Mesodermal cell (in vitro differentiated cells): ENCODE measurements at regions not wholly inside any gene's neighbourhood (a gene's known extent, or its start where the extent isn't known, plus 50 kb on each side); places are given as distances from the start of the nearest gene placed in this dataset.

ENCODE experiments used
- H3K27ac ChIP-seq: 2 replicates; pipeline ENCODE4 v1.7.0; 2013; ENCODE audit warnings: mild to moderate bottlenecking, low read depth, low read length, moderate library complexity; ENCODE audit not compliant: severe bottlenecking
- H3K36me3 ChIP-seq: 2 replicates; pipeline ENCODE4 v1.7.1; 2013; ENCODE audit warnings: mild to moderate bottlenecking, low read length, moderate library complexity; ENCODE audit not compliant: control insufficient read depth, insufficient read depth
- H3K4me1 ChIP-seq: one replicate; pipeline ENCODE4 v1.7.1; 2013; ENCODE audit warnings: mild to moderate bottlenecking, low read length; ENCODE audit not compliant: insufficient read depth, control insufficient read depth, poor library complexity, severe bottlenecking
- H3K4me3 ChIP-seq: 2 replicates; pipeline ENCODE4 v1.7.0; 2013; ENCODE audit warnings: low read length, control low read depth, mild to moderate bottlenecking; ENCODE audit not compliant: insufficient read depth, poor library complexity, severe bottlenecking; ENCODE audit errors: extremely low read depth
- H3K9me3 ChIP-seq: 2 replicates; pipeline ENCODE4 v1.7.1; 2013; ENCODE audit warnings: mild to moderate bottlenecking, low read length, moderate library complexity; ENCODE audit not compliant: control insufficient read depth
- WGBS, 2 experiments: methylation state at CpG; one replicate each; pipeline ENCODE4 v1.1.5; 2013; ENCODE audit warnings: missing lambda C conversion rate in 2 of 2; ENCODE audit not compliant: insufficient coverage in 2 of 2; 5-methylcytosine and 5-hydroxymethylcytosine counted together

- Histone ChIP-seq H3K27ac (peak overlapping the region; percentile 16), H3K4me3 (no peak overlapping the region), H3K36me3 (no peaks in the 10 kb centered on the region), H3K9me3 (no peaks in the 10 kb centered on the region), H3K4me1 (peaks cover 7% of the 10 kb centered on the region)
- 80 to 100% methylated on average over 1 of the region's 2 CpGs for WGBS, 2 experiments
Observed at GRCh38 chr13:33537676-33538075, 252.1 kb upstream of the STARD13 start.

GRCh38 chr13:33541456-33541855, 255.9 kb upstream of the STARD13 start:
- WGBS, 2 experiments = 81 to 93% methylated on average over 5 to 7 of the region's 7 CpGs
- H3K36me3 ChIP-seq = no peaks in the 10 kb centered on the region
- H3K27ac ChIP-seq = peak overlapping the region; percentile 99
- H3K9me3 ChIP-seq = no peaks in the 10 kb centered on the region
- peak overlapping the region; percentile 52 for H3K4me3 ChIP-seq
- H3K4me1 ChIP-seq = peaks cover 7% of the 10 kb centered on the region

GRCh38 chr13:33541962-33542308, 256.4 kb upstream of the STARD13 start:
- Histone ChIP-seq H3K4me3 (peak overlapping the region; percentile 52), H3K4me1 (peaks cover 7% of the 10 kb centered on the region), H3K36me3 (no peaks in the 10 kb centered on the region), H3K9me3 (no peaks in the 10 kb centered on the region), H3K27ac (peak overlapping the region; percentile 99)
- 20% methylated on average over 1 of the region's 8 CpGs; no CpG with 5 or more reads in 1 of the 2 experiments for WGBS, 2 experiments

GRCh38 chr13:33542309-33543088, 256.9 kb upstream of the STARD13 start:
- H3K27ac ChIP-seq = peak overlapping the region; percentile 99
- 0% methylated on average over 54 to 56 of the region's 70 CpGs for WGBS, 2 experiments
- peaks cover 7% of the 10 kb centered on the region for H3K4me1 ChIP-seq
- H3K9me3 ChIP-seq = no peaks in the 10 kb centered on the region
- peak overlapping the region; percentile 52 for H3K4me3 ChIP-seq
- H3K36me3 ChIP-seq = no peaks in the 10 kb centered on the region

- Histone ChIP-seq H3K9me3 (no peaks in the 10 kb centered on the region), H3K27ac (peak overlapping the region; percentile 99), H3K36me3 (no peaks in the 10 kb centered on the region), H3K4me1 (peaks cover 7% of the 10 kb centered on the region), H3K4me3 (peak overlapping the region; percentile 52)
- WGBS, 2 experiments = 0% methylated on average over 2 to 3 of the region's 7 CpGs
Observed at GRCh38 chr13:33543089-33543459, 257.5 kb upstream of the STARD13 start.

- peak overlapping the region; percentile 52 for H3K4me3 ChIP-seq
- WGBS, 2 experiments = 83 to 86% methylated on average over 1 to 2 of the region's 3 CpGs
- no peaks in the 10 kb centered on the region for H3K36me3 ChIP-seq
- H3K9me3 ChIP-seq = no peaks in the 10 kb centered on the region
- H3K4me1 ChIP-seq = peaks cover 7% of the 10 kb centered on the region
- peak overlapping the region; percentile 99 for H3K27ac ChIP-seq
Observed at GRCh38 chr13:33543631-33544265, 258.2 kb upstream of the STARD13 start.

GRCh38 chr13:33544308-33544707, 258.8 kb upstream of the STARD13 start:
- H3K36me3 ChIP-seq = no peaks in the 10 kb centered on the region
- peaks cover 7% of the 10 kb centered on the region for H3K4me1 ChIP-seq
- peak overlapping the region; percentile 99 for H3K27ac ChIP-seq
- H3K4me3 ChIP-seq = no peak overlapping the region
- no peaks in the 10 kb centered on the region for H3K9me3 ChIP-seq
- 100% methylated on average over 1 of the region's 3 CpGs; no CpG with 5 or more reads in 1 of the 2 experiments for WGBS, 2 experiments

GRCh38 chr13:33545492-33545891, 259.9 kb upstream of the STARD13 start:
- no peak overlapping the region for H3K4me3 ChIP-seq
- no peak overlapping the region for H3K27ac ChIP-seq
- WGBS, 2 experiments = 94% methylated on average over 2 of the region's 3 CpGs
- peaks cover 7% of the 10 kb centered on the region for H3K4me1 ChIP-seq
- H3K9me3 ChIP-seq = no peaks in the 10 kb centered on the region
- H3K36me3 ChIP-seq = no peaks in the 10 kb centered on the region

- Histone ChIP-seq H3K4me3 (no peak overlapping the region), H3K4me1 (no peaks in the 10 kb centered on the region), H3K36me3 (no peaks in the 10 kb centered on the region), H3K9me3 (no peaks in the 10 kb centered on the region), H3K27ac (no peak overlapping the region)
- no CpG with 5 or more reads among the region's 1 CpG for WGBS, 2 experiments
Observed at GRCh38 chr13:33547035-33547434, 261.5 kb upstream of the STARD13 start.

- H3K9me3 ChIP-seq = no peaks in the 10 kb centered on the region
- no peaks in the 10 kb centered on the region for H3K4me1 ChIP-seq
- no peak overlapping the region for H3K4me3 ChIP-seq
- no peak overlapping the region for H3K27ac ChIP-seq
- no peaks in the 10 kb centered on the region for H3K36me3 ChIP-seq
Observed at GRCh38 chr13:33548069-33548468, 262.5 kb upstream of the STARD13 start.

GRCh38 chr13:33550276-33550675, 264.7 kb upstream of the STARD13 start:
- WGBS, 2 experiments = 100% methylated on average over 2 to 3 of the region's 3 CpGs
- no peaks in the 10 kb centered on the region for H3K4me1 ChIP-seq
- H3K36me3 ChIP-seq = no peaks in the 10 kb centered on the region
- H3K4me3 ChIP-seq = no peak overlapping the region
- H3K27ac ChIP-seq = no peak overlapping the region
- H3K9me3 ChIP-seq = no peaks in the 10 kb centered on the region
